H1 (cell line): ENCODE measurements at regions not wholly inside any gene's neighbourhood (a gene's known extent, or its start where the extent isn't known, plus 50 kb on each side); places are given as distances from the start of the nearest gene placed in this dataset.

Source experiments
- CEBPB ChIP-seq: IDR thresholded peaks from 2 replicates; pipeline ENCODE4 v1.6.1; 2012; ENCODE audit warnings: low read depth, low read length
- CHD1 ChIP-seq: IDR thresholded peaks from 2 replicates; pipeline ENCODE4 v1.6.1; 2012; ENCODE audit warnings: low read depth, low read length, improper control_type of control experiment
- KDM5A ChIP-seq: fragments of 200-600 bp; IDR thresholded peaks from 2 replicates; pipeline ENCODE4 v1.7.1; 2012; ENCODE audit warnings: mild to moderate bottlenecking, low read length, inconsistent platforms, mixed read lengths
- SIX5 ChIP-seq: IDR thresholded peaks from 2 replicates; pipeline ENCODE4 v1.6.1; 2011; ENCODE audit warnings: mild to moderate bottlenecking, low read depth, low read length
- TEAD4 ChIP-seq: IDR thresholded peaks from 2 replicates; pipeline ENCODE4 v1.6.1; 2012; ENCODE audit warnings: low read depth, low read length, inconsistent platforms, mixed read lengths
- TF ChIP-seq, protein P1 (sequence below): fragments of 300-600 bp; sonication (generic); IDR thresholded peaks from 2 replicates; pipeline ENCODE4 v1.7.1; 2012; ENCODE audit warnings: low read length, moderate library complexity, mild to moderate bottlenecking, inconsistent platforms; ENCODE audit not compliant: insufficient replicate concordance
- TF ChIP-seq, protein P2 (sequence below): IDR thresholded peaks from 2 replicates; pipeline ENCODE4 v1.6.1; 2011; ENCODE audit warnings: low read length, improper control_type of control experiment

- TF ChIP-seq, protein P1, sequence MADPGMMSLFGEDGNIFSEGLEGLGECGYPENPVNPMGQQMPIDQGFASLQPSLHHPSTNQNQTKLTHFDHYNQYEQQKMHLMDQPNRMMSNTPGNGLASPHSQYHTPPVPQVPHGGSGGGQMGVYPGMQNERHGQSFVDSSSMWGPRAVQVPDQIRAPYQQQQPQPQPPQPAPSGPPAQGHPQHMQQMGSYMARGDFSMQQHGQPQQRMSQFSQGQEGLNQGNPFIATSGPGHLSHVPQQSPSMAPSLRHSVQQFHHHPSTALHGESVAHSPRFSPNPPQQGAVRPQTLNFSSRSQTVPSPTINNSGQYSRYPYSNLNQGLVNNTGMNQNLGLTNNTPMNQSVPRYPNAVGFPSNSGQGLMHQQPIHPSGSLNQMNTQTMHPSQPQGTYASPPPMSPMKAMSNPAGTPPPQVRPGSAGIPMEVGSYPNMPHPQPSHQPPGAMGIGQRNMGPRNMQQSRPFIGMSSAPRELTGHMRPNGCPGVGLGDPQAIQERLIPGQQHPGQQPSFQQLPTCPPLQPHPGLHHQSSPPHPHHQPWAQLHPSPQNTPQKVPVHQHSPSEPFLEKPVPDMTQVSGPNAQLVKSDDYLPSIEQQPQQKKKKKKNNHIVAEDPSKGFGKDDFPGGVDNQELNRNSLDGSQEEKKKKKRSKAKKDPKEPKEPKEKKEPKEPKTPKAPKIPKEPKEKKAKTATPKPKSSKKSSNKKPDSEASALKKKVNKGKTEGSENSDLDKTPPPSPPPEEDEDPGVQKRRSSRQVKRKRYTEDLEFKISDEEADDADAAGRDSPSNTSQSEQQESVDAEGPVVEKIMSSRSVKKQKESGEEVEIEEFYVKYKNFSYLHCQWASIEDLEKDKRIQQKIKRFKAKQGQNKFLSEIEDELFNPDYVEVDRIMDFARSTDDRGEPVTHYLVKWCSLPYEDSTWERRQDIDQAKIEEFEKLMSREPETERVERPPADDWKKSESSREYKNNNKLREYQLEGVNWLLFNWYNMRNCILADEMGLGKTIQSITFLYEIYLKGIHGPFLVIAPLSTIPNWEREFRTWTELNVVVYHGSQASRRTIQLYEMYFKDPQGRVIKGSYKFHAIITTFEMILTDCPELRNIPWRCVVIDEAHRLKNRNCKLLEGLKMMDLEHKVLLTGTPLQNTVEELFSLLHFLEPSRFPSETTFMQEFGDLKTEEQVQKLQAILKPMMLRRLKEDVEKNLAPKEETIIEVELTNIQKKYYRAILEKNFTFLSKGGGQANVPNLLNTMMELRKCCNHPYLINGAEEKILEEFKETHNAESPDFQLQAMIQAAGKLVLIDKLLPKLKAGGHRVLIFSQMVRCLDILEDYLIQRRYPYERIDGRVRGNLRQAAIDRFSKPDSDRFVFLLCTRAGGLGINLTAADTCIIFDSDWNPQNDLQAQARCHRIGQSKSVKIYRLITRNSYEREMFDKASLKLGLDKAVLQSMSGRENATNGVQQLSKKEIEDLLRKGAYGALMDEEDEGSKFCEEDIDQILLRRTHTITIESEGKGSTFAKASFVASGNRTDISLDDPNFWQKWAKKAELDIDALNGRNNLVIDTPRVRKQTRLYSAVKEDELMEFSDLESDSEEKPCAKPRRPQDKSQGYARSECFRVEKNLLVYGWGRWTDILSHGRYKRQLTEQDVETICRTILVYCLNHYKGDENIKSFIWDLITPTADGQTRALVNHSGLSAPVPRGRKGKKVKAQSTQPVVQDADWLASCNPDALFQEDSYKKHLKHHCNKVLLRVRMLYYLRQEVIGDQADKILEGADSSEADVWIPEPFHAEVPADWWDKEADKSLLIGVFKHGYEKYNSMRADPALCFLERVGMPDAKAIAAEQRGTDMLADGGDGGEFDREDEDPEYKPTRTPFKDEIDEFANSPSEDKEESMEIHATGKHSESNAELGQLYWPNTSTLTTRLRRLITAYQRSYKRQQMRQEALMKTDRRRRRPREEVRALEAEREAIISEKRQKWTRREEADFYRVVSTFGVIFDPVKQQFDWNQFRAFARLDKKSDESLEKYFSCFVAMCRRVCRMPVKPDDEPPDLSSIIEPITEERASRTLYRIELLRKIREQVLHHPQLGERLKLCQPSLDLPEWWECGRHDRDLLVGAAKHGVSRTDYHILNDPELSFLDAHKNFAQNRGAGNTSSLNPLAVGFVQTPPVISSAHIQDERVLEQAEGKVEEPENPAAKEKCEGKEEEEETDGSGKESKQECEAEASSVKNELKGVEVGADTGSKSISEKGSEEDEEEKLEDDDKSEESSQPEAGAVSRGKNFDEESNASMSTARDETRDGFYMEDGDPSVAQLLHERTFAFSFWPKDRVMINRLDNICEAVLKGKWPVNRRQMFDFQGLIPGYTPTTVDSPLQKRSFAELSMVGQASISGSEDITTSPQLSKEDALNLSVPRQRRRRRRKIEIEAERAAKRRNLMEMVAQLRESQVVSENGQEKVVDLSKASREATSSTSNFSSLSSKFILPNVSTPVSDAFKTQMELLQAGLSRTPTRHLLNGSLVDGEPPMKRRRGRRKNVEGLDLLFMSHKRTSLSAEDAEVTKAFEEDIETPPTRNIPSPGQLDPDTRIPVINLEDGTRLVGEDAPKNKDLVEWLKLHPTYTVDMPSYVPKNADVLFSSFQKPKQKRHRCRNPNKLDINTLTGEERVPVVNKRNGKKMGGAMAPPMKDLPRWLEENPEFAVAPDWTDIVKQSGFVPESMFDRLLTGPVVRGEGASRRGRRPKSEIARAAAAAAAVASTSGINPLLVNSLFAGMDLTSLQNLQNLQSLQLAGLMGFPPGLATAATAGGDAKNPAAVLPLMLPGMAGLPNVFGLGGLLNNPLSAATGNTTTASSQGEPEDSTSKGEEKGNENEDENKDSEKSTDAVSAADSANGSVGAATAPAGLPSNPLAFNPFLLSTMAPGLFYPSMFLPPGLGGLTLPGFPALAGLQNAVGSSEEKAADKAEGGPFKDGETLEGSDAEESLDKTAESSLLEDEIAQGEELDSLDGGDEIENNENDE, result no peak
- TF ChIP-seq TEAD4, result no peak
- TF ChIP-seq, protein P2, sequence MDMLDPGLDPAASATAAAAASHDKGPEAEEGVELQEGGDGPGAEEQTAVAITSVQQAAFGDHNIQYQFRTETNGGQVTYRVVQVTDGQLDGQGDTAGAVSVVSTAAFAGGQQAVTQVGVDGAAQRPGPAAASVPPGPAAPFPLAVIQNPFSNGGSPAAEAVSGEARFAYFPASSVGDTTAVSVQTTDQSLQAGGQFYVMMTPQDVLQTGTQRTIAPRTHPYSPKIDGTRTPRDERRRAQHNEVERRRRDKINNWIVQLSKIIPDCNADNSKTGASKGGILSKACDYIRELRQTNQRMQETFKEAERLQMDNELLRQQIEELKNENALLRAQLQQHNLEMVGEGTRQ, result no peak
- no peak for TF ChIP-seq KDM5A
- TF ChIP-seq CEBPB, result no peak
- no peak for TF ChIP-seq CHD1
- TF ChIP-seq SIX5, result no peak
Observed at GRCh38 chr10:4710858-4711257, 115.1 kb upstream of the AKR1E2 start (continued).
